ENCODE measurements at regions not wholly inside any gene's neighbourhood (a gene's known extent, or its start where the extent isn't known, plus 50 kb on each side); places are given as distances from the start of the nearest gene placed in this dataset.

- H3K36me3 ChIP-seq = no peaks in the 10 kb centered on the region
- no peak overlapping the region for H3K4me3 ChIP-seq
- TF ChIP-seq POLR2AphosphoS5 (IDR thresholded peaks at IDR 0.05) = no peak
- no peak for TF ChIP-seq POLR2A (IDR thresholded peaks at IDR 0.05)
- no peak for TF ChIP-seq EP300 (IDR thresholded peaks at IDR 0.05)
- no peak for TF ChIP-seq CTCF (IDR thresholded peaks at IDR 0.05)
- 49% methylated on average over 1 of the region's 1 CpG for WGBS
- no peaks in the 10 kb centered on the region for H3K4me1 ChIP-seq
- no peaks in the 10 kb centered on the region for H3K9me3 ChIP-seq
- no peaks in the 10 kb centered on the region for H3K27me3 ChIP-seq
- H3K27ac ChIP-seq = no peak overlapping the region
- no peak for DNase-seq (ENCODE audit: low spot score in 2 of 2)
Measured at GRCh38 chr4:96194993-96195392, 355.1 kb downstream of the PDHA2 start.

GRCh38 chr4:96205143-96205936, 365.4 kb downstream of the PDHA2 start:
- 54% methylated on average over 5 of the region's 5 CpGs for WGBS
- Histone ChIP-seq H3K9me3 (no peaks in the 10 kb centered on the region), H3K4me3 (no peak overlapping the region), H3K4me1 (no peaks in the 10 kb centered on the region), H3K27me3 (no peaks in the 10 kb centered on the region), H3K36me3 (no peaks in the 10 kb centered on the region), H3K27ac (no peak overlapping the region)
- TF ChIP-seq EP300 (IDR thresholded peaks at IDR 0.05) (no peak), POLR2A (IDR thresholded peaks at IDR 0.05) (no peak), CTCF (IDR thresholded peaks at IDR 0.05) (no peak), POLR2AphosphoS5 (IDR thresholded peaks at IDR 0.05) (no peak)
- DNase-seq (ENCODE audit: low spot score in 2 of 2) = no peak

- TF ChIP-seq CTCF (IDR thresholded peaks at IDR 0.05) (no peak), POLR2AphosphoS5 (IDR thresholded peaks at IDR 0.05) (no peak), EP300 (IDR thresholded peaks at IDR 0.05) (no peak), POLR2A (IDR thresholded peaks at IDR 0.05) (no peak)
- Histone ChIP-seq H3K36me3 (no peaks in the 10 kb centered on the region), H3K9me3 (no peaks in the 10 kb centered on the region), H3K4me3 (no peak overlapping the region), H3K27me3 (no peaks in the 10 kb centered on the region), H3K27ac (no peak overlapping the region), H3K4me1 (no peaks in the 10 kb centered on the region)
- no peak for DNase-seq (ENCODE audit: low spot score in 2 of 2)
- 90% methylated on average over 5 of the region's 5 CpGs for WGBS
Measured at GRCh38 chr4:96227515-96227914, 387.6 kb downstream of the PDHA2 start.

- no peaks in the 10 kb centered on the region for H3K36me3 ChIP-seq
- no peak for DNase-seq (ENCODE audit: low spot score in 2 of 2)
- TF ChIP-seq CTCF (IDR thresholded peaks at IDR 0.05) (no peak), EP300 (IDR thresholded peaks at IDR 0.05) (no peak), POLR2A (IDR thresholded peaks at IDR 0.05) (no peak), POLR2AphosphoS5 (IDR thresholded peaks at IDR 0.05) (no peak)
- no peak overlapping the region for H3K4me3 ChIP-seq
- WGBS = 75% methylated on average over 4 of the region's 4 CpGs
- no peaks in the 10 kb centered on the region for H3K27me3 ChIP-seq
- H3K9me3 ChIP-seq = no peaks in the 10 kb centered on the region
- no peaks in the 10 kb centered on the region for H3K4me1 ChIP-seq
- H3K27ac ChIP-seq = no peak overlapping the region
Measured at GRCh38 chr4:96228463-96228862, 388.6 kb downstream of the PDHA2 start.

GRCh38 chr4:96240041-96240440, 400.1 kb downstream of the PDHA2 start:
- H3K36me3 ChIP-seq = no peaks in the 10 kb centered on the region
- no peak overlapping the region for H3K4me3 ChIP-seq
- H3K9me3 ChIP-seq = peaks cover 4% of the 10 kb centered on the region
- TF ChIP-seq EP300 (IDR thresholded peaks at IDR 0.05) (no peak), POLR2A (IDR thresholded peaks at IDR 0.05) (no peak), POLR2AphosphoS5 (IDR thresholded peaks at IDR 0.05) (no peak), CTCF (IDR thresholded peaks at IDR 0.05) (no peak)
- no peaks in the 10 kb centered on the region for H3K4me1 ChIP-seq
- DNase-seq (ENCODE audit: low spot score in 2 of 2) = no peak
- no peaks in the 10 kb centered on the region for H3K27me3 ChIP-seq
- 79% methylated on average over 4 of the region's 4 CpGs for WGBS
- no peak overlapping the region for H3K27ac ChIP-seq

Data from suprapubic skin (tissue), 4 donors.